ENCODE measurements at regions not wholly inside any gene's neighbourhood (a gene's known extent, or its start where the extent isn't known, plus 50 kb on each side); places are given as distances from the start of the nearest gene placed in this dataset.

DNA sequence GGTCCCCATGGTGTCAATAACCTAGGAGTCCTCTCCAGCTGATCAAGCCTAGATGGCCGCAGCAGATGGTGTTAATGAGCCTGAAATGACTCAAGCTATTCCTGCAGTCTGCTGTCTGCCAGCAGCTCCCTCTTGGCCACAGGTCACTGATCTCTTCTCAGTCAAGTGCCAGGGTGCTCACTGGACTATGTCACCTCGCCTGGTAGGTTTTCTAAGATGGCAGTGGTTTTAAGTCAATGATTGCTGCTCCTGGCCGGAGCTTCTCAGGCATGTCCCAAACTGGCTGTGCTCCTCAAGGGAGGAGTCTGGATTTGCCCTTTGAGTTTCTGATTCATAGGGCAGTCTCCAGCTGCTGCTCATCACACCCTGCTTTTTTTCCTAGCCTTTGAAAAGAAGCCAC lies 58.6 kb upstream of the SHISA6 start:
- Mint-ChIP-seq H3K27ac (ENCODE audit: unreplicated experiment) (no peak overlapping the region), H3K9me3 (ENCODE audit: unreplicated experiment) (peaks cover 34% of the 10 kb centered on the region), H3K36me3 (ENCODE audit: low read depth, unreplicated experiment) (peaks cover 4% of the 10 kb centered on the region), H3K4me3 (ENCODE audit: unreplicated experiment) (no peak overlapping the region), H3K27me3 (ENCODE audit: unreplicated experiment) (no peaks in the 10 kb centered on the region), H3K4me1 (ENCODE audit: unreplicated experiment) (no peaks in the 10 kb centered on the region)
- no peak for DNase-seq (ENCODE audit: low spot score)
- TF ChIP-seq, protein P1, sequence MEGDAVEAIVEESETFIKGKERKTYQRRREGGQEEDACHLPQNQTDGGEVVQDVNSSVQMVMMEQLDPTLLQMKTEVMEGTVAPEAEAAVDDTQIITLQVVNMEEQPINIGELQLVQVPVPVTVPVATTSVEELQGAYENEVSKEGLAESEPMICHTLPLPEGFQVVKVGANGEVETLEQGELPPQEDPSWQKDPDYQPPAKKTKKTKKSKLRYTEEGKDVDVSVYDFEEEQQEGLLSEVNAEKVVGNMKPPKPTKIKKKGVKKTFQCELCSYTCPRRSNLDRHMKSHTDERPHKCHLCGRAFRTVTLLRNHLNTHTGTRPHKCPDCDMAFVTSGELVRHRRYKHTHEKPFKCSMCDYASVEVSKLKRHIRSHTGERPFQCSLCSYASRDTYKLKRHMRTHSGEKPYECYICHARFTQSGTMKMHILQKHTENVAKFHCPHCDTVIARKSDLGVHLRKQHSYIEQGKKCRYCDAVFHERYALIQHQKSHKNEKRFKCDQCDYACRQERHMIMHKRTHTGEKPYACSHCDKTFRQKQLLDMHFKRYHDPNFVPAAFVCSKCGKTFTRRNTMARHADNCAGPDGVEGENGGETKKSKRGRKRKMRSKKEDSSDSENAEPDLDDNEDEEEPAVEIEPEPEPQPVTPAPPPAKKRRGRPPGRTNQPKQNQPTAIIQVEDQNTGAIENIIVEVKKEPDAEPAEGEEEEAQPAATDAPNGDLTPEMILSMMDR (IDR thresholded peaks at IDR 0.05; ENCODE audit: unreplicated experiment) = no peak

DNA sequence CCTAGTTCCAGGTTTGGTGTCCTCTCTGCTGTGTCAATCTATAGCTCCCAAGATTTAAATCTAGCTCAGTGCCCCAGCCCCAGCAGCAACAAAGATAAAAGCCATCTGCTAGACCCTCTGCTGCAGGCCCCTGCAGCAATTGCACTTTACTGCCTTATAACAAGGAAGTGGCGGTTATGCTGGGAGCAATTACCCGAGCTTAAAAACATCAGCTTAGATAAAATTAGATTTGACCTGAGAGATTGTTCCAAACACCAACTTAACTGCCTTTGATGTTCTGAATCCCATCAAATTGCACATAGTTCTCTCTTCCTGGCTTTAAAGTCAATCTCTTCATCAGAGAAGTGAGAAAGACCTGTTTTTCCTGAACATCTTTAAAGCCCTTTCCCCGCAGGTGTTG lies 62.4 kb upstream of the SHISA6 start:
- H3K4me3 Mint-ChIP-seq (ENCODE audit: unreplicated experiment) = no peak overlapping the region
- TF ChIP-seq, protein P1 (IDR thresholded peaks at IDR 0.05; ENCODE audit: unreplicated experiment) = no peak
- H3K4me1 Mint-ChIP-seq (ENCODE audit: unreplicated experiment) = no peaks in the 10 kb centered on the region
- H3K27me3 Mint-ChIP-seq (ENCODE audit: unreplicated experiment) = no peaks in the 10 kb centered on the region
- no peaks in the 10 kb centered on the region for H3K36me3 Mint-ChIP-seq (ENCODE audit: low read depth, unreplicated experiment)
- H3K9me3 Mint-ChIP-seq (ENCODE audit: unreplicated experiment) = peaks cover 33% of the 10 kb centered on the region
- H3K27ac Mint-ChIP-seq (ENCODE audit: unreplicated experiment) = no peak overlapping the region
- no peak for DNase-seq (ENCODE audit: low spot score)

DNA sequence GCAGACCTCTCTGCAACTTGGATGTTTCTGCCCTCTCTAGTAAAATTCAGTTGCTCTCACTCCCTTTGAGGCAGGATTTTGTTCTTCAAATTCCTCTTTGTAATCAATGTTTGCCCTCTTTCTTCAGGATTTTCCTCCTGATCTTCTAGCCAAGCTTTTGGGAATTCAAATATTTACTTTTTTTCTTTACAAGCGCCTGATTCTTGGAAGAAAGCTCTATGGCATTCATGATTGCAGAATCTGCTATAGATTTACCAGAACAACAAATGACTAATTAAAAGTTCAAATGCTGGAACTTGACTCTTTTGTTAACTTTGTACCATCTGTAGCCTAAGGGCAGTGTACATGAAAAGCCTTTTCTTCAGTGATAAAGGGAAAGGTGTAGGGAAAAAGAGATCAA lies 63.7 kb upstream of the SHISA6 start:
- H3K36me3 Mint-ChIP-seq (ENCODE audit: low read depth, unreplicated experiment) = no peaks in the 10 kb centered on the region
- DNase-seq (ENCODE audit: low spot score) = no peak
- H3K4me3 Mint-ChIP-seq (ENCODE audit: unreplicated experiment) = no peak overlapping the region
- H3K4me1 Mint-ChIP-seq (ENCODE audit: unreplicated experiment) = no peaks in the 10 kb centered on the region
- H3K27ac Mint-ChIP-seq (ENCODE audit: unreplicated experiment) = no peak overlapping the region
- H3K9me3 Mint-ChIP-seq (ENCODE audit: unreplicated experiment) = peaks cover 33% of the 10 kb centered on the region
- H3K27me3 Mint-ChIP-seq (ENCODE audit: unreplicated experiment) = no peaks in the 10 kb centered on the region
- TF ChIP-seq, protein P1 (IDR thresholded peaks at IDR 0.05; ENCODE audit: unreplicated experiment) = no peak

DNA sequence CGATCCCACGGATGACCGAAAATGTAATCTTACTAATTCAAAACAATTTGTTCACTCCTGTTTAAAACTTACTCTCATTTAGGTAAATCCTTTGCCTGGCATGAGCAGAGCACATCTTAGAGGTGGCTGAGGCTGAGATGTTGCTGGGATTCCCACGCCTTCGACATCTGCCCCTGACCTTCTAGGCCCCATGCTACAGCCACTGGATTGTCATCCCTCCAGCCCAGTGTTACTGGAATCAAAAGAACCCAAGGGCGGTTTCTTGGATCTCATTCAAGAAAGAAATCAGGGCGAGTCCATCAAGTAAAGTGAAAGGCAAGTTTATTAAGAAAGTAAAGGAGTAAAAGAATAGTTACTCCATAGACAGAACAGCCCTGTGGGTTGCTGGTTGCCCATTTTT lies 64.5 kb upstream of the SHISA6 start:
- no peak for DNase-seq (ENCODE audit: low spot score)
- Mint-ChIP-seq H3K9me3 (ENCODE audit: unreplicated experiment) (peaks cover 27% of the 10 kb centered on the region), H3K4me3 (ENCODE audit: unreplicated experiment) (no peak overlapping the region), H3K36me3 (ENCODE audit: low read depth, unreplicated experiment) (peaks cover 1% of the 10 kb centered on the region), H3K4me1 (ENCODE audit: unreplicated experiment) (no peaks in the 10 kb centered on the region), H3K27ac (ENCODE audit: unreplicated experiment) (no peak overlapping the region), H3K27me3 (ENCODE audit: unreplicated experiment) (no peaks in the 10 kb centered on the region)
- TF ChIP-seq, protein P1 (IDR thresholded peaks at IDR 0.05; ENCODE audit: unreplicated experiment) = no peak

DNA sequence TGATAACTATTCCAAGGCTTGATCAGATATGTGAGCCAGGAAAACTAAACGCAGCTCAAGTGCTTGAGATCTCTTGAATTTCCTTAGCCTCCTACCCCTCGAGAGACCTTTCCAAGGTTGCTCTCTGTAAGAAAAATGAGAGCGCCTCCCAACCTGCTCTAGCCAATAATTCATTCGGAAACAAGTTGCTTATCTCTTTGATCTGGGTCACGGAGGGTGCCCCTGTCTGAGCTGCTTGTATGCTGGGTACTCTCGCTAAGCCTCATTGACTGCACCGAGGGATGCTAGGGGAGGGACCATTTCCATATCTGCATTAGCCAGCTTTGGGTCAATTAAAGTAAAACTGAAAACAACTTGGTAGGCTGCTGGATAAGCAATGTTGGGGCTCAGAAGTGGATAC lies 70.1 kb upstream of the SHISA6 start:
- H3K4me1 Mint-ChIP-seq (ENCODE audit: unreplicated experiment) = no peaks in the 10 kb centered on the region
- peaks cover 4% of the 10 kb centered on the region for H3K27me3 Mint-ChIP-seq (ENCODE audit: unreplicated experiment)
- peaks cover 11% of the 10 kb centered on the region for H3K36me3 Mint-ChIP-seq (ENCODE audit: low read depth, unreplicated experiment)
- peaks cover 39% of the 10 kb centered on the region for H3K9me3 Mint-ChIP-seq (ENCODE audit: unreplicated experiment)
- no peak overlapping the region for H3K4me3 Mint-ChIP-seq (ENCODE audit: unreplicated experiment)
- TF ChIP-seq, protein P1 (IDR thresholded peaks at IDR 0.05; ENCODE audit: unreplicated experiment) = no peak
- H3K27ac Mint-ChIP-seq (ENCODE audit: unreplicated experiment) = no peak overlapping the region
- no peak for DNase-seq (ENCODE audit: low spot score)

All from endothelial cell (in vitro differentiated cells).